Adrenal gland (tissue), 9 donors: ENCODE measurements at regions not wholly inside any gene's neighbourhood (a gene's known extent, or its start where the extent isn't known, plus 50 kb on each side); places are given as distances from the start of the nearest gene placed in this dataset.

Experiments used
- DNase-seq, 7 donors: peaks; one replicate each; pipeline ENCODE4 v3.0.0-alpha.2; 2019 to 2020
- H3K27ac ChIP-seq, 5 donors: fragments of 200-600 bp; sonication (generic) in 4 of 5; 1 replicate in 3 of 5; 2 replicates in 2 of 5; pipeline versions ENCODE4 v1.5.1 to v1.8.0; 2016 to 2020; ENCODE audit warnings: mild to moderate bottlenecking in 1 of 5
- H3K27me3 ChIP-seq: fragments of 200-600 bp; 2 replicates; pipeline ENCODE4 v1.8.0; 2021
- H3K36me3 ChIP-seq, 2 donors: fragments of 200-600 bp; replicated peaks in 1 of 2; 1 replicate in 1 of 2; 2 replicates in 1 of 2; pipeline versions ENCODE4 v1.5.1 to v1.8.0; 2018 to 2022
- H3K4me1 ChIP-seq, 2 donors: fragments of 200-600 bp; replicated peaks in 1 of 2; 1 replicate in 1 of 2; 2 replicates in 1 of 2; pipeline versions ENCODE4 v1.5.1 to v1.8.0; 2018 to 2021
- H3K4me3 ChIP-seq, 4 donors: fragments of 200-600 bp; sonication (generic) in 3 of 4; one replicate each; pipeline ENCODE4 v1.5.1; 2016 to 2018
- H3K9me3 ChIP-seq, 3 donors: fragments of 200-600 bp; sonication (generic) in 1 of 3; replicated peaks in 1 of 3; 1 replicate in 2 of 3; 2 replicates in 1 of 3; pipeline versions ENCODE4 v1.5.1 to v1.8.0; 2016 to 2021
- POLR2A ChIP-seq, 2 donors: fragments of 450-650 bp; IDR thresholded peaks; one replicate each; pipeline ENCODE4 v1.6.1; 2017; ENCODE audit warnings: antibody characterized with exemption in 2 of 2, mild to moderate bottlenecking in 2 of 2, moderate library complexity in 1 of 2
- WGBS, 4 donors: extraction: QIAGEN DNeasy Blood & Tissue Kit in 2 of 4; methylation state at CpG; one replicate each; pipeline versions ENCODE4 v1.1.5 to v1.1.7; 2013 to 2017; 5-methylcytosine and 5-hydroxymethylcytosine counted together
- intact Hi-C, 2 donors: fragments of 100-400 bp; cut with DNase I; formaldehyde crosslinking; loops; one replicate each; pipeline versions ENCODE4 v1.14.1 to v1.15.0; 2022 to 2023
- small RNA-seq, 2 donors: library from RNA; depleted of rRNA; stranded (forward); fragments of <200 nt; gene quantifications; one replicate each; pipeline ENCODE3, GENCODE V24; 2016
- TF ChIP-seq, protein P1 (sequence below), 6 experiments: fragments of 450-650 bp in 4 of 6; fragments of 200-600 bp in 2 of 6; sonication (generic) in 1 of 6; IDR thresholded peaks; 1 replicate in 5 of 6; 2 replicates in 1 of 6; pipeline versions ENCODE4 v1.5.1 to v1.8.0; 2016 to 2021; ENCODE audit warnings: antibody characterized with exemption in 6 of 6, mild to moderate bottlenecking in 2 of 6, moderate library complexity in 1 of 6
- donor health status: healthy with polysubstance abuse.
- donor health status: Bipolar disorder and iron deficiency.
- donor health status: DM: yes; HTN: yes; CAD: no.
- donor health status: DM: no; HTN: no; CAD: no.
- donor health status: DM: no; HTN: no; CAD: no.

DNA sequence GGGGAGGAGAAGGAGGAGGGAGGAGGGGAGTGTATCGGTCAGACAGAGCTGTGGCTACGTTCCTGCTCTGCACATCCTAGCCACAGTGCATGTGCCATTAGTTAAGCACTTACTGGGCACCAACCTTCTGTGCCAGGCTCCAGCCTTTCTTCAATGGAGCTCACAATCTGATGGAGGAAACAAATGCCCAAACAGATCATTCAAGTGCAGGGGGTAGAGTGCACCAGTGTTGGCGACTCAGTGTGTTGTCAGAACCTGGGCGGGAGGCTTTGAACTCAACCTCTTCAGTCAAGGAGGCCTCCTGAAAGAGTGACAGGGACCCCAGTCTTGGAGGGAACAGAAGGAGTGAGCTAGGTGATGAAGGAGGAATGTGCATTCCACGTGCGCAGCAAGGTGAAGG is 51.9 kb upstream of the SHB start:
- 83 to 93% (median 91%) methylated on average over 5 to 6 of the region's 6 CpGs for WGBS, 4 donors
- H3K27ac ChIP-seq = no peak overlapping the region
- H3K9me3 ChIP-seq = no peaks in the 10 kb centered on the region
- no peak overlapping the region for H3K4me3 ChIP-seq
- intact Hi-C loops = loop anchor here in 1 of 2 donors (5.0 kb wide), 1 partner anchor 296 kb away; no protein-coding TSS in a partner anchor
- H3K4me1 ChIP-seq = no peaks in the 10 kb centered on the region
- TF ChIP-seq POLR2A (IDR thresholded peaks at IDR 0.05) = no peak
- TF ChIP-seq, protein P1, sequence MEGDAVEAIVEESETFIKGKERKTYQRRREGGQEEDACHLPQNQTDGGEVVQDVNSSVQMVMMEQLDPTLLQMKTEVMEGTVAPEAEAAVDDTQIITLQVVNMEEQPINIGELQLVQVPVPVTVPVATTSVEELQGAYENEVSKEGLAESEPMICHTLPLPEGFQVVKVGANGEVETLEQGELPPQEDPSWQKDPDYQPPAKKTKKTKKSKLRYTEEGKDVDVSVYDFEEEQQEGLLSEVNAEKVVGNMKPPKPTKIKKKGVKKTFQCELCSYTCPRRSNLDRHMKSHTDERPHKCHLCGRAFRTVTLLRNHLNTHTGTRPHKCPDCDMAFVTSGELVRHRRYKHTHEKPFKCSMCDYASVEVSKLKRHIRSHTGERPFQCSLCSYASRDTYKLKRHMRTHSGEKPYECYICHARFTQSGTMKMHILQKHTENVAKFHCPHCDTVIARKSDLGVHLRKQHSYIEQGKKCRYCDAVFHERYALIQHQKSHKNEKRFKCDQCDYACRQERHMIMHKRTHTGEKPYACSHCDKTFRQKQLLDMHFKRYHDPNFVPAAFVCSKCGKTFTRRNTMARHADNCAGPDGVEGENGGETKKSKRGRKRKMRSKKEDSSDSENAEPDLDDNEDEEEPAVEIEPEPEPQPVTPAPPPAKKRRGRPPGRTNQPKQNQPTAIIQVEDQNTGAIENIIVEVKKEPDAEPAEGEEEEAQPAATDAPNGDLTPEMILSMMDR (IDR thresholded peaks at IDR 0.05) = no peak
- no peaks in the 10 kb centered on the region for H3K27me3 ChIP-seq
- peak in 1 of 7 donors; percentile 5 for DNase-seq
- H3K36me3 ChIP-seq = no peaks in the 10 kb centered on the region

DNA sequence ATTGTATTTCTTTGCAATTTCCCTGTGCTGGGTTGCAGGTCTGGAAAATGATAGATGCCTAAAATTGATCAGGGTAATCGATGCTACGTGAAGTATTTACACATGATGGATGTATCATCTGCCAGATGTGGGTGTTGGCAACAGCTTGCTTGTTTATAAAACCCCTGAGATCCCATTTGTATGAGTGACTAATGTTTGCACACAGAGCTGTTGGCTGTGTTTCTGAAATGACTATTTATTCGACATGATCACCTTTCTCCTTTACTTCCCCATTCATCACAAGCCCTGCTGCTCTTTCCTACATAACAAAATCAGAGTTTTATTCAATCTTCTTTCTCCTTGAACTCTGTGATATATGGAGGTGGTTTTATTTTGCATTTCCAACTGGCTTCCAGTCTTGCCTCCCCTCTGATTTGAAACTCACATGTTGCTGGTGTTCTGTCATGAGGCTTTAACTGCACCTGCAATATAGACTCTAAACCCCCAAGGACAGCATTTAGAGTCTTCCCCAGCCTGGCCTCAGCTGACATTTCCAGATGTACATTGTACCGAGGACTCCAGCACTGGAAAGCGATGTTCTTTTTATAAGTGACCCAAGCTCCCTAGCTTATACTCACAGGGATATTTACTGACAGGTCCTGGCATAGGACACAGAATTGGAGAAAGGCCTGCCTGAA is 50.7 kb upstream of the SHB start:
- 59 to 68% (median 63%) methylated on average over 5 of the region's 5 CpGs for WGBS, 4 donors
- no peaks in the 10 kb centered on the region for H3K27me3 ChIP-seq
- H3K4me3 ChIP-seq = no peak overlapping the region
- H3K27ac ChIP-seq = no peak overlapping the region
- no peaks in the 10 kb centered on the region for H3K4me1 ChIP-seq
- intact Hi-C loops = loop anchor here in 1 of 2 donors (5.0 kb wide), 1 partner anchor 298 kb away; no protein-coding TSS in a partner anchor
- H3K36me3 ChIP-seq = no peaks in the 10 kb centered on the region
- H3K9me3 ChIP-seq = no peaks in the 10 kb centered on the region
- DNase-seq = peak in 1 of 7 donors; percentile 20
- no peak for TF ChIP-seq POLR2A (IDR thresholded peaks at IDR 0.05)
- TF ChIP-seq, protein P1 (IDR thresholded peaks at IDR 0.05) = no peak

DNA sequence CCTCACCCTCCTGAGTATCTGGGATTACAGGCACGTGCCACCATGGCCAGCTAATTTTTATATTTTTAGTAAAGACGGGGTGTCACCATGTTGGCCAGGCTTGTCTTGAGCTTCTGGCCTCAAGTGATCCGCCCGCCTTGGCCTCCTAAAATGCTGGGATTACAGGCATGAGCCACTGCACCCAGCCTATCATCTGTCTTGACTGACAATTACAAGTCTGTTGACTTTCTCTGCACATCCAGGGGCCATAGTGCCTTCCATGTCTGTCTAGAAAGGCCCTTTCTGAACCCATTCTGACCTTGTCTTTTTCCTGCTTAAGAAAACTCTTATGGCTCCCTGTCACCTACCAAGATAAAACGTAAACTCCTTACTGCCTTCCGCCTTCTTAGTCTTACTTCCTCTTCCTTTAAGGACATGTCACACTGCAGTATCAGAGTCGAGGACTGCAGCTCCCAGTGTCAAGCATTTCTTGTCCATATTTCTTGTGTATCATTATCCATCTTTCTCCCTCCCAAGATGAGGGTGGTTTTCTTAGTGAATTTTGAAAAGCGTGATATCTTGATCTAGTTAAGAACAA is 49.9 kb upstream of the SHB start:
- H3K27ac ChIP-seq = no peak overlapping the region
- intact Hi-C loops = no loop called here
- no peaks in the 10 kb centered on the region for H3K36me3 ChIP-seq
- TF ChIP-seq POLR2A (IDR thresholded peaks at IDR 0.05) = no peak
- TF ChIP-seq, protein P1 (IDR thresholded peaks at IDR 0.05) = no peak
- no peak overlapping the region for H3K4me3 ChIP-seq
- no peaks in the 10 kb centered on the region for H3K4me1 ChIP-seq
- DNase-seq = peak in 1 of 7 donors; percentile 29
- no peaks in the 10 kb centered on the region for H3K9me3 ChIP-seq
- H3K27me3 ChIP-seq = no peaks in the 10 kb centered on the region
- 72 to 78% (median 78%) methylated on average over 6 to 8 of the region's 8 CpGs for WGBS, 4 donors

Small RNAs in the stretch of these regions (small RNA-seq; reads per million reads assigned to genes)
- 0 reads per million in 2 donors for gene RF00096
